Lower leg skin (tissue), 4 donors: ENCODE measurements at regions not wholly inside any gene's neighbourhood (a gene's known extent, or its start where the extent isn't known, plus 50 kb on each side); places are given as distances from the start of the nearest gene placed in this dataset.
"Not testable (repeated sequence)": the region's sequence is repeated elsewhere in the genome, so short reads cannot be mapped to it uniquely, and the experiment has no call there.

Source experiments
- DNase-seq, 2 donors: peaks; one replicate each; pipeline ENCODE4 v3.0.0-alpha.2; 2019; ENCODE audit warnings: low spot score in 2 of 2
- H3K4me3 ChIP-seq: fragments of 200-600 bp; sonication (generic); 2 replicates; pipeline ENCODE4 v1.5.1; 2017; ENCODE audit warnings: mild to moderate bottlenecking, low read depth; ENCODE audit not compliant: poor library complexity, severe bottlenecking
- POLR2A ChIP-seq, 2 donors: fragments of 450-650 bp; IDR thresholded peaks; one replicate each; pipeline ENCODE4 v1.6.1; 2016 to 2017; ENCODE audit warnings: antibody characterized with exemption in 2 of 2, mild to moderate bottlenecking in 1 of 2, moderate library complexity in 1 of 2
- WGBS, 2 donors: methylation state at CpG; one replicate each; pipeline ENCODE4 v1.1.5; 2018; 5-methylcytosine and 5-hydroxymethylcytosine counted together
- intact Hi-C: fragments of 100-400 bp; cut with DNase I; formaldehyde crosslinking; loops from one replicate; pipeline ENCODE4 v1.15.0; 2023; ENCODE audit warnings: low total_unique reads
- TF ChIP-seq, protein P1 (sequence below), 3 donors: fragments of 450-650 bp; IDR thresholded peaks; one replicate each; pipeline ENCODE4 v1.5.1; 2016; ENCODE audit warnings: antibody characterized with exemption in 3 of 3, mild to moderate bottlenecking in 3 of 3, moderate library complexity in 2 of 3

DNA sequence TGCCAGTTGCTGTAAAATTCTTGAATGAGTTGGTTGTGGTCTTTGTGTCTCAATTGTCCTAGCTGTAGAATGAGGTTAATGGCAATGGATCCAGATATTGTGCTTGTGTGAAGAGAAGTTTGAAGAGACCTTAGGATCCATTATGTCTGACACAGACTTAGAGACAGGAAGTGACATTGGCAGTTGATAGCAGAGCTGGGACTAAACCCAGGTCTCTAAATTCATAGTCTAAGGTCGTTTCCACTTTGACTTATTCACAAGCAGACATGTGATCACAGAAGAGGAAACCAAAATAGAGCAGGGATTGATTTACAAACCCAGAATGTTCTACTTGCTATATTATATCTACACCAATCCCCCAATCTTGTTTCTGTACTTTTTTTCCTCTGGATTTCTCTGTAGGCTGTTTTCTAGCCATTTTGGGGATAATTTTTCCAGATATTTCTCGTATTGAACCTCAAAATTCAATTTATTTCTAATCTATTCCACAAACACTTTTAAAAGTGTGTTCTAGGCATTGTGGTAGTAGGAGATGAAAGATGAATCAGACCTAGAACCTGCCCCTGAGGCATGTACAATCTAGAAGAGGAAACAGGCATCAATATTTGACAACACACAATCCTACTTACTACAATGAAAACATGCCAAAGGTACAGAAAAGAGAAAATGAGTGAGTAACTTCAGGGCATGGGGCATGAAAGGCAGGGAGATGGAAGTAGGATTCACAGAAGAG lies 123.3 kb downstream of the NFKBIZ start:
- no peak for DNase-seq
- WGBS, 2 donors: 45 to 49% methylated on average over 2 of the region's 2 CpGs
- no peak for TF ChIP-seq POLR2A (IDR thresholded peaks at IDR 0.05)
- TF ChIP-seq, protein P1, sequence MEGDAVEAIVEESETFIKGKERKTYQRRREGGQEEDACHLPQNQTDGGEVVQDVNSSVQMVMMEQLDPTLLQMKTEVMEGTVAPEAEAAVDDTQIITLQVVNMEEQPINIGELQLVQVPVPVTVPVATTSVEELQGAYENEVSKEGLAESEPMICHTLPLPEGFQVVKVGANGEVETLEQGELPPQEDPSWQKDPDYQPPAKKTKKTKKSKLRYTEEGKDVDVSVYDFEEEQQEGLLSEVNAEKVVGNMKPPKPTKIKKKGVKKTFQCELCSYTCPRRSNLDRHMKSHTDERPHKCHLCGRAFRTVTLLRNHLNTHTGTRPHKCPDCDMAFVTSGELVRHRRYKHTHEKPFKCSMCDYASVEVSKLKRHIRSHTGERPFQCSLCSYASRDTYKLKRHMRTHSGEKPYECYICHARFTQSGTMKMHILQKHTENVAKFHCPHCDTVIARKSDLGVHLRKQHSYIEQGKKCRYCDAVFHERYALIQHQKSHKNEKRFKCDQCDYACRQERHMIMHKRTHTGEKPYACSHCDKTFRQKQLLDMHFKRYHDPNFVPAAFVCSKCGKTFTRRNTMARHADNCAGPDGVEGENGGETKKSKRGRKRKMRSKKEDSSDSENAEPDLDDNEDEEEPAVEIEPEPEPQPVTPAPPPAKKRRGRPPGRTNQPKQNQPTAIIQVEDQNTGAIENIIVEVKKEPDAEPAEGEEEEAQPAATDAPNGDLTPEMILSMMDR (IDR thresholded peaks at IDR 0.05): no peak
- H3K4me3 ChIP-seq: no peak overlapping the region
- intact Hi-C loops: no loop called here

DNA sequence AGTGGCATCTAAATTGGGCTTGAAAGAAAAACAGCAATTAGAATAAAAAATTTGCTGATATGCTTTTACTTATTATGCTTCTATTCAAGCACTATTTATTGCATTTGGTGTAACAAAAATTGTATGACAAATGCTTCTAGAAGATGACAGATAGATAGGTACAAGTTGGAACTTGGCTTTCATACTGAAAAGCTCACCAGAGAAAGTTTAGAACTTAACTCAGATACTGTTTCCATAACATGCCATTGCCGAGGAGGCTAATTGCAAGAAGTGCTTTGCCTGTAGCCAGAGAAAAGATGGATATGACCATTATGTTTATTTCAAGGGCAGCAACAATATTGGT lies 123.8 kb downstream of the NFKBIZ start:
- H3K4me3 ChIP-seq: no peak overlapping the region
- WGBS, 2 donors: 55 to 64% methylated on average over 1 of the region's 1 CpG
- no peak for DNase-seq
- TF ChIP-seq, protein P1 (IDR thresholded peaks at IDR 0.05): no peak
- no peak for TF ChIP-seq POLR2A (IDR thresholded peaks at IDR 0.05)
- intact Hi-C loops: no loop called here

DNA sequence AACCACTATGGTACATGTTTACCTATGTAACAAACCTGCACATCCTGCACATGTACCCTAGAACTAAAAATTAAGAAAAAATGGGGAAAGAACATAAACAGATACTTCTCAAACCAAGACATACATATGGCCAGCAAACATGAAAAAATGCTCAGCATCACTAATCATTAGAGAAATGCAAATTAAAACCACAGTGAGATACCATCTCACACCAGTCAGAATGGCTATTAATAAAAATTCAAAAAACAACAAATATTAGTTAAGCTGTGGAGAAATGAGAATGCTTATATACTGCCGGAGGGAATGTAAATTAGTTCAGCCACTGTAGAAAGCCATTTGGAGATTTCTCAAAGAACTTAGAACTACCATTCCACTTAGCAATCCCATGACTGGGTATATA lies 126.1 kb downstream of the NFKBIZ start:
- DNase-seq, intact Hi-C loops, H3K4me3 ChIP-seq: not testable (repeated sequence)
- WGBS, 2 donors: 97 to 100% methylated on average over 1 of the region's 1 CpG

DNA sequence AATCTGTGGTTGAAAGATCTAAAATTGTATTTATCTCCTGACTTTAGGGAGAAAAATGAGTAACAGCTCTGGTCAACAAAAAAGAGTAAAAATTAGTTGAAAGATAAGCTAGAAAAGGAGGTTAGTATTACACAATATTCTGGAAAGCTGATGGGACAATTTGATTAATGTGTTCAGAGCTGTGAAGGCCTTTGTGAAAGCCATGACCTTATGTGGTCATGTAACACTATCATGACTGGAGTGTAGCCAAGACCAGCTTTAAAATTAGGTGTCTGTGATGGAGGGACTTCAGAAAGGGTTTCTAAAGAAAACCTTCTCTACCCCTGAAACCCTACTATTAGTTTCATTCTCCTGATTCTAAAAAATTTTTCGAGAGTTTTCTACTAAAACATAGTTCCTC lies 127.2 kb downstream of the NFKBIZ start:
- WGBS, 2 donors: 83 to 90% methylated on average over 1 of the region's 1 CpG
- intact Hi-C loops: no loop called here
- TF ChIP-seq, protein P1 (IDR thresholded peaks at IDR 0.05): no peak
- no peak for TF ChIP-seq POLR2A (IDR thresholded peaks at IDR 0.05)
- DNase-seq: no peak
- no peak overlapping the region for H3K4me3 ChIP-seq

DNA sequence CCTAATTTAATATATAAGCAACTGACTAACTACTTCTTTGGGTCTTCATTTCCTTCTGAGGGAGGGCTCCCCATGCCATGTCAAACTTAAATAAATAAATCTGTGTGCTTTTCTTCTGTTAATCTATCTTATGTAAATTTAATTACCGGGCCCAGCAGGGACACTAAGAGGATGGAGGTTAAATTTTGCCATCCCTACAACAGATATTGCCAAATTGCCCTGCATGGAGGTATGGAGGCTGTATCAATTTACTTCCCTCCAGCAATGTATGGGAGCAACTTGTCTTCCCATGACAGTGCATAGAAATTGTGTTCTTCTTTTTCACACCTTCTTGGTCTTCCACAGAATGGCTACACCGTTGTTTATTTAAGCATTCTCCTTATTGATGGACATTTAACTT lies 129.0 kb downstream of the NFKBIZ start:
- no peak for DNase-seq
- intact Hi-C loops: no loop called here
- no peak overlapping the region for H3K4me3 ChIP-seq
- TF ChIP-seq, protein P1 (IDR thresholded peaks at IDR 0.05): no peak
- no peak for TF ChIP-seq POLR2A (IDR thresholded peaks at IDR 0.05)
- 46 to 59% methylated on average over 2 of the region's 2 CpGs for WGBS, 2 donors

DNA sequence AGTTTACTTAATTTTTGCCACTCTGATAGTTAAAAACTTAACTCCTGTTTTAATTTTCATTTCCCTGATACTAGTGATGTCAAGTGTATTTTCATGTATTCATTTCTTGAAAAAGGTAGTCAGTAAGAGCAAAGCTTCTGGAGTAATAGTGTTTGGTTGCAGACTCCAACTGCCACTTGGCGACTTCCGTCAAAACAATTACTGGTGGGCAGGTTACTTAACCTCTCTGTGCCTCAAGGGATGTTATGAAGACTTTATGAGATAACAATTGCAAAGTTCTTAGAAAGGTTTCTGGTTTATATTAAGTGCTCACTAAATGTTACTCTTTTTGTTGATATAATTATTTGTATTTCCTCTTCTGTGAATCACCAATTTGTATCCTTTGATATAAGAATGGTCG lies 129.7 kb downstream of the NFKBIZ start:
- intact Hi-C loops: no loop called here
- TF ChIP-seq POLR2A (IDR thresholded peaks at IDR 0.05): no peak
- TF ChIP-seq, protein P1 (IDR thresholded peaks at IDR 0.05): no peak
- no peak overlapping the region for H3K4me3 ChIP-seq
- DNase-seq: no peak
- 85 to 90% methylated on average over 3 of the region's 3 CpGs for WGBS, 2 donors
